ENCODE measurements at regions not wholly inside any gene's neighbourhood (a gene's known extent, or its start where the extent isn't known, plus 50 kb on each side); places are given as distances from the start of the nearest gene placed in this dataset.

- TF ChIP-seq EP300 (IDR thresholded peaks at IDR 0.05) (no peak), CTCF (IDR thresholded peaks at IDR 0.05) (no peak)
Measured at GRCh38 chr6:169918239-169918953, 167.0 kb downstream of the ERMARD start.
